ENCODE measurements at regions not wholly inside any gene's neighbourhood (a gene's known extent, or its start where the extent isn't known, plus 50 kb on each side); places are given as distances from the start of the nearest gene placed in this dataset.

GRCh38 chr2:67600946-67601345, 203.8 kb downstream of the ETAA1 start:
- no peaks in the 10 kb centered on the region for H3K27me3 ChIP-seq (ENCODE audit: control insufficient read depth in 1 of 2, insufficient read depth in 2 of 2, low read length in 2 of 2)
- no peak overlapping the region for H3K27ac ChIP-seq (ENCODE audit: extremely low read length, insufficient read depth, low read length)
- intact Hi-C loops (cut with micrococcal nuclease; ENCODE audit: unreplicated experiment): no loop called here
- WGBS (ENCODE audit: low lambda C conversion rate): 24% methylated on average over 1 of the region's 1 CpG
- ChIA-PET CTCF (ENCODE audit: low intra/inter-chr PET ratio, low total read pairs) (no interaction called here), POLR2A (no interaction called here)
- no peaks in the 10 kb centered on the region for H3K79me2 ChIP-seq (ENCODE audit: insufficient read depth, low read length)
- no peak overlapping the region for H3K4me3 ChIP-seq (replicated peaks in 1 of 3; ENCODE audit: insufficient read depth in 1 of 3, low read depth in 2 of 3, low read length in 3 of 3)
- no TSS peak for BruUV-seq (replicated peaks)
- H3K9ac ChIP-seq (ENCODE audit: insufficient read depth, low read depth, low read length): no peak overlapping the region
- H3K4me2 ChIP-seq (ENCODE audit: low read depth, low read length): no peak overlapping the region
- in situ Hi-C loops (cut with HindIII; ENCODE audit: extremely low pct_ligation_motif_present, low pct_unique_long_range_greater_than_20kb): no loop called here
- H3K4me1 ChIP-seq (ENCODE audit: insufficient read depth, low read length): no peaks in the 10 kb centered on the region
- H3K9me3 ChIP-seq (ENCODE audit: low read length): peaks cover 34% of the 10 kb centered on the region
- H2AFZ ChIP-seq (ENCODE audit: low read length): no peak overlapping the region
- H4K20me1 ChIP-seq (ENCODE audit: insufficient read depth, low read length): no peaks in the 10 kb centered on the region
- ATAC-seq (no peak), DNase-seq (ENCODE audit: low spot score) (no peak), FAIRE-seq (no peak)
- H3K36me3 ChIP-seq (replicated peaks in 1 of 2; ENCODE audit: control insufficient read depth in 1 of 2, insufficient read depth in 2 of 2, low read length in 2 of 2): no peaks in the 10 kb centered on the region
- TF ChIP-seq SIN3A (IDR thresholded peaks at IDR 0.05; ENCODE audit: borderline replicate concordance, low read depth, low read length): no peak
- TF ChIP-seq TMF1 (CRISPR knock-in tag; IDR thresholded peaks at IDR 0.05; ENCODE audit: low read depth): no peak
- TF ChIP-seq, protein P1, sequence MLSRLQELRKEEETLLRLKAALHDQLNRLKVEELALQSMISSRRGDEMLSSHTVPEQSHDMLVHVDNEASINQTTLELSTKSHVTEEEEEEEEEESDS (CRISPR knock-in tag; IDR thresholded peaks at IDR 0.05; ENCODE audit: borderline replicate concordance): no peak
- TF ChIP-seq ZBTB4 (CRISPR knock-in tag; IDR thresholded peaks at IDR 0.05; ENCODE audit: borderline replicate concordance): no peak
- no peak for TF ChIP-seq ZNF251 (CRISPR knock-in tag; IDR thresholded peaks at IDR 0.05)
- TF ChIP-seq ZNF747 (CRISPR knock-in tag; IDR thresholded peaks at IDR 0.05; ENCODE audit: borderline replicate concordance): no peak
- no peak for TF ChIP-seq ZNF263 (CRISPR knock-in tag; IDR thresholded peaks at IDR 0.05)
- no peak for TF ChIP-seq CEBPB (IDR thresholded peaks at IDR 0.05; ENCODE audit: borderline replicate concordance, low read depth, low read length)
- no peak for TF ChIP-seq HNRNPK (IDR thresholded peaks at IDR 0.05; ENCODE audit: low read depth, low read length, poor library complexity, severe bottlenecking)
- no peak for TF ChIP-seq ZNF296 (CRISPR knock-in tag; conservative IDR thresholded peaks at IDR 0.05)
- TF ChIP-seq ZNF749 (CRISPR knock-in tag; IDR thresholded peaks at IDR 0.05; ENCODE audit: borderline replicate concordance): no peak
- no peak for TF ChIP-seq ZNF451 (CRISPR knock-in tag; IDR thresholded peaks at IDR 0.05)
- no peak for TF ChIP-seq SNAPC4 (CRISPR knock-in tag; IDR thresholded peaks at IDR 0.05)
- TF ChIP-seq FOXO1 (CRISPR knock-in tag; IDR thresholded peaks at IDR 0.05): no peak
- no peak for TF ChIP-seq HOXD1 (CRISPR knock-in tag; IDR thresholded peaks at IDR 0.05)
- TF ChIP-seq NFE2 (CRISPR knock-in tag; IDR thresholded peaks at IDR 0.05): no peak
- TF ChIP-seq EEA1 (CRISPR knock-in tag; IDR thresholded peaks at IDR 0.05; ENCODE audit: borderline replicate concordance): no peak
